H9 (cell line): ENCODE measurements at regions not wholly inside any gene's neighbourhood (a gene's known extent, or its start where the extent isn't known, plus 50 kb on each side); places are given as distances from the start of the nearest gene placed in this dataset.

Experiments
- DNase-seq: peaks from one replicate; pipeline ENCODE4 v3.0.0-alpha.2; 2017
- H2AFZ ChIP-seq: one replicate; pipeline ENCODE4 v1.6.1; 2013; ENCODE audit warnings: mild to moderate bottlenecking, low read length, control low read depth, moderate library complexity
- H2AK5ac ChIP-seq: 2 replicates; pipeline ENCODE4 v1.6.1; 2013; ENCODE audit warnings: low read length, control low read depth, mixed read lengths; ENCODE audit not compliant: insufficient read length
- H2BK120ac ChIP-seq: one replicate; pipeline ENCODE4 v1.6.1; 2013; ENCODE audit warnings: low read depth, mild to moderate bottlenecking, low read length, control low read depth, inconsistent platforms; ENCODE audit not compliant: poor library complexity, severe bottlenecking
- H2BK12ac ChIP-seq: 2 replicates; pipeline ENCODE4 v1.6.1; 2013; ENCODE audit warnings: low read length, control low read depth, mixed read lengths, low read depth; ENCODE audit not compliant: insufficient read length
- H2BK15ac ChIP-seq: 2 replicates; pipeline ENCODE4 v1.6.1; 2013; ENCODE audit warnings: low read depth, low read length, control low read depth
- H2BK20ac ChIP-seq: one replicate; pipeline ENCODE4 v1.6.1; 2013; ENCODE audit warnings: low read depth, mild to moderate bottlenecking, low read length, control low read depth, inconsistent platforms; ENCODE audit not compliant: poor library complexity, severe bottlenecking
- H2BK5ac ChIP-seq: 2 replicates; pipeline ENCODE4 v1.6.1; 2013; ENCODE audit warnings: low read length, control low read depth, mixed read lengths; ENCODE audit not compliant: insufficient read length
- H3K14ac ChIP-seq: 2 replicates; pipeline ENCODE4 v1.6.1; 2013; ENCODE audit warnings: low read length, control low read depth; ENCODE audit not compliant: insufficient read depth
- H3K18ac ChIP-seq: 2 replicates; pipeline ENCODE4 v1.6.1; 2013; ENCODE audit warnings: low read depth, mild to moderate bottlenecking, mixed read lengths, low read length, control low read depth; ENCODE audit not compliant: insufficient read length
- H3K23ac ChIP-seq: 2 replicates; pipeline ENCODE4 v1.6.1; 2013; ENCODE audit warnings: low read length, control low read depth, mixed read lengths, low read depth; ENCODE audit not compliant: insufficient read length
- H3K23me2 ChIP-seq: 2 replicates; pipeline ENCODE4 v1.6.1; 2013; ENCODE audit warnings: low read depth, mild to moderate bottlenecking, mixed read lengths, low read length, control low read depth; ENCODE audit not compliant: insufficient read length, poor library complexity, severe bottlenecking
- H3K27ac ChIP-seq: 2 replicates; pipeline ENCODE4 v1.5.1; 2013; ENCODE audit warnings: low read length, control low read depth, mixed read lengths, low read depth; ENCODE audit not compliant: insufficient read length
- H3K27me3 ChIP-seq: 2 replicates; pipeline ENCODE4 v1.6.1; 2013; ENCODE audit warnings: low read length, control low read depth, inconsistent platforms; ENCODE audit not compliant: insufficient read depth
- H3K4ac ChIP-seq: 2 replicates; pipeline ENCODE4 v1.6.1; 2013; ENCODE audit warnings: low read depth, mild to moderate bottlenecking, control low read depth, inconsistent platforms, low read length, moderate library complexity
- H3K4me1 ChIP-seq: 2 replicates; pipeline ENCODE4 v1.6.1; 2013; ENCODE audit warnings: low read length, control low read depth, inconsistent platforms; ENCODE audit not compliant: insufficient read depth
- H3K4me2 ChIP-seq: 2 replicates; pipeline ENCODE4 v1.6.1; 2013; ENCODE audit warnings: low read length, control low read depth, mixed read lengths; ENCODE audit not compliant: insufficient read length, insufficient read depth
- H3K56ac ChIP-seq: 2 replicates; pipeline ENCODE4 v1.6.1; 2013; ENCODE audit warnings: low read depth, mild to moderate bottlenecking, mixed read lengths, low read length, control low read depth; ENCODE audit not compliant: insufficient read length
- H3K79me1 ChIP-seq: 2 replicates; pipeline ENCODE4 v1.6.1; 2013; ENCODE audit warnings: low read depth, mild to moderate bottlenecking, moderate library complexity, low read length, control low read depth, inconsistent platforms; ENCODE audit not compliant: insufficient read depth, poor library complexity, severe bottlenecking
- H3K79me2 ChIP-seq: 2 replicates; pipeline ENCODE4 v1.6.1; 2013; ENCODE audit warnings: low read length, control low read depth, inconsistent platforms; ENCODE audit not compliant: insufficient read depth
- H3K9ac ChIP-seq: 2 replicates; pipeline ENCODE4 v1.6.1; 2013; ENCODE audit warnings: low read length, control low read depth, mixed read lengths; ENCODE audit not compliant: insufficient read length; ENCODE audit errors: extremely low read depth
- H3K9me3 ChIP-seq: one replicate; pipeline ENCODE4 v1.6.1; 2013; ENCODE audit warnings: low read depth, low read length, inconsistent platforms; ENCODE audit not compliant: control insufficient read depth
- H3T11ph ChIP-seq: one replicate; pipeline ENCODE4 v1.6.1; 2013; ENCODE audit warnings: mild to moderate bottlenecking, low read length, control low read depth, inconsistent platforms
- H4K20me1 ChIP-seq: one replicate; pipeline ENCODE4 v1.6.1; 2013; ENCODE audit not compliant: control insufficient read depth, insufficient read length, insufficient read depth
- H4K5ac ChIP-seq: 2 replicates; pipeline ENCODE4 v1.6.1; 2013; ENCODE audit warnings: low read depth, mild to moderate bottlenecking, mixed read lengths, low read length, control low read depth; ENCODE audit not compliant: insufficient read length
- H4K8ac ChIP-seq: replicated peaks from 2 replicates; pipeline ENCODE4 v1.6.1; 2013; ENCODE audit warnings: low read length, control low read depth, mixed read lengths, low read depth; ENCODE audit not compliant: insufficient read length
- H4K91ac ChIP-seq: 2 replicates; pipeline ENCODE4 v1.6.1; 2013; ENCODE audit warnings: low read depth, mild to moderate bottlenecking, moderate library complexity, mixed read lengths, low read length, control low read depth; ENCODE audit not compliant: insufficient read length
- H3K27ac Mint-ChIP-seq, 3 experiments: 2 replicates in 2 of 3; 3 replicates in 1 of 3; pipeline ENCODE4 v1.8.0; 2020 to 2021; ENCODE audit warnings: mixed read lengths in 3 of 3, mild to moderate bottlenecking in 1 of 3, moderate library complexity in 1 of 3
- H3K27me3 Mint-ChIP-seq: 2 replicates; pipeline ENCODE4 v1.8.0; 2021; ENCODE audit warnings: low read depth, mild to moderate bottlenecking, moderate library complexity, mixed read lengths
- H3K36me3 Mint-ChIP-seq, 3 experiments: 2 replicates in 2 of 3; 3 replicates in 1 of 3; pipeline ENCODE4 v1.8.0; 2020 to 2021; ENCODE audit warnings: low read depth in 3 of 3, mixed read lengths in 3 of 3; ENCODE audit not compliant: insufficient read depth in 1 of 3
- H3K4me1 Mint-ChIP-seq, 2 experiments: 2 replicates each; pipeline ENCODE4 v1.8.0; 2020; ENCODE audit warnings: mixed read lengths in 2 of 2
- H3K4me3 Mint-ChIP-seq, 2 experiments: 2 replicates in 1 of 2; 3 replicates in 1 of 2; pipeline ENCODE4 v1.8.0; 2020 to 2021; ENCODE audit warnings: mild to moderate bottlenecking in 2 of 2, mixed read lengths in 2 of 2, moderate library complexity in 1 of 2
- H3K9me3 Mint-ChIP-seq, 2 experiments: 2 replicates in 1 of 2; 3 replicates in 1 of 2; pipeline ENCODE4 v1.8.0; 2020; ENCODE audit warnings: mild to moderate bottlenecking in 2 of 2, mixed read lengths in 2 of 2, moderate library complexity in 1 of 2
- CTCF ChIP-seq: fragments of 200-600 bp; sonication (generic); conservative IDR thresholded peaks from 3 replicates; pipeline ENCODE4 v1.8.0; 2021; ENCODE audit warnings: antibody characterized with exemption, mild to moderate bottlenecking
- WGBS: extraction: QIAGEN DNeasy Blood & Tissue Kit; methylation state at CpG from one replicate; pipeline ENCODE4 v1.1.7; 2013; ENCODE audit warnings: missing lambda C conversion rate, low lambda C conversion rate, mixed read lengths; ENCODE audit not compliant: insufficient read length; ENCODE audit errors: extremely low coverage; 5-methylcytosine and 5-hydroxymethylcytosine counted together

- Histone ChIP-seq H4K91ac (no peak overlapping the region), H3K27ac (no peak overlapping the region), H2BK20ac (no peak overlapping the region), H3K27me3 (no peaks in the 10 kb centered on the region), H3K56ac (no peak overlapping the region), H3K9me3 (no peaks in the 10 kb centered on the region), H3K4ac (no peak overlapping the region), H3K14ac (no peak overlapping the region), H3T11ph (no peak overlapping the region), H2BK5ac (no peak overlapping the region), H2AK5ac (no peak overlapping the region), H3K18ac (no peak overlapping the region), H4K8ac (no peak overlapping the region), H3K79me2 (no peaks in the 10 kb centered on the region), H2BK12ac (no peak overlapping the region), H3K23ac (no peak overlapping the region), H3K9ac (no peak overlapping the region), H2AFZ (no peak overlapping the region), H3K4me2 (no peak overlapping the region), H3K4me1 (no peaks in the 10 kb centered on the region), H3K23me2 (no peaks in the 10 kb centered on the region), H4K20me1 (no peaks in the 10 kb centered on the region), H2BK15ac (no peak overlapping the region), H3K79me1 (no peaks in the 10 kb centered on the region), H2BK120ac (no peak overlapping the region), H4K5ac (no peak overlapping the region)
- 100% methylated on average over 1 of the region's 3 CpGs for WGBS
- no peaks in the 10 kb centered on the region for H3K9me3 Mint-ChIP-seq
- H3K36me3 Mint-ChIP-seq, result no peaks in the 10 kb centered on the region
- no peaks in the 10 kb centered on the region for H3K4me1 Mint-ChIP-seq
- no peak for DNase-seq
- no peak overlapping the region for H3K4me3 Mint-ChIP-seq
- no peaks in the 10 kb centered on the region for H3K27me3 Mint-ChIP-seq
- TF ChIP-seq CTCF, result no peak
- H3K27ac Mint-ChIP-seq, result no peak overlapping the region
Measured at GRCh38 chr14:27386391-27386790, 788.6 kb upstream of the NOVA1 start.
